Calu3 (cell line): ENCODE measurements at regions not wholly inside any gene's neighbourhood (a gene's known extent, or its start where the extent isn't known, plus 50 kb on each side); places are given as distances from the start of the nearest gene placed in this dataset.

ENCODE experiments used
- BruUV-seq: library from RNA; stranded (reverse); fragments of 400-500 nt; replicated peaks from 2 replicates; lab custom pipeline; 2021; lab: Mats Ljungman, UMichigan
- CTCF ChIA-PET: fragments of 300-600 bp; sonication (Branson Sonifier 250); formaldehyde crosslinking; loops from one replicate; lab custom pipeline; 2022; ENCODE audit warnings: antibody characterized with exemption; lab: Charles Lee
- DNase-seq: peaks from one replicate; pipeline ENCODE4 v3.0.0; 2022
- H3K27ac Mint-ChIP-seq: one replicate; pipeline ENCODE4 v1.8.0; 2022; ENCODE audit warnings: mixed read lengths; ENCODE audit not compliant: unreplicated experiment
- H3K27me3 Mint-ChIP-seq: one replicate; pipeline ENCODE4 v1.8.0; 2022; ENCODE audit warnings: mixed read lengths; ENCODE audit not compliant: unreplicated experiment
- H3K36me3 Mint-ChIP-seq: one replicate; pipeline ENCODE4 v1.8.0; 2022; ENCODE audit warnings: mild to moderate bottlenecking, moderate library complexity, mixed read lengths; ENCODE audit not compliant: insufficient read depth, unreplicated experiment
- H3K4me1 Mint-ChIP-seq: one replicate; pipeline ENCODE4 v1.8.0; 2022; ENCODE audit warnings: mild to moderate bottlenecking, low read depth, mixed read lengths; ENCODE audit not compliant: unreplicated experiment
- H3K4me3 Mint-ChIP-seq: one replicate; pipeline ENCODE4 v1.8.0; 2022; ENCODE audit warnings: mild to moderate bottlenecking, low read depth, moderate library complexity, mixed read lengths; ENCODE audit not compliant: unreplicated experiment
- H3K9me3 Mint-ChIP-seq: one replicate; pipeline ENCODE4 v1.8.0; 2022; ENCODE audit warnings: low read depth, mixed read lengths; ENCODE audit not compliant: unreplicated experiment
- CTCF ChIP-seq: fragments of 200-600 bp; IDR thresholded peaks from one replicate; pipeline ENCODE4 v1.8.0; 2022; ENCODE audit warnings: antibody characterized with exemption; ENCODE audit not compliant: unreplicated experiment
- intact Hi-C: fragments of 100-400 bp; cut with micrococcal nuclease; formaldehyde crosslinking; loops from one replicate; pipeline ENCODE4 v1.10.0; 2022; ENCODE audit not compliant: unreplicated experiment

DNA sequence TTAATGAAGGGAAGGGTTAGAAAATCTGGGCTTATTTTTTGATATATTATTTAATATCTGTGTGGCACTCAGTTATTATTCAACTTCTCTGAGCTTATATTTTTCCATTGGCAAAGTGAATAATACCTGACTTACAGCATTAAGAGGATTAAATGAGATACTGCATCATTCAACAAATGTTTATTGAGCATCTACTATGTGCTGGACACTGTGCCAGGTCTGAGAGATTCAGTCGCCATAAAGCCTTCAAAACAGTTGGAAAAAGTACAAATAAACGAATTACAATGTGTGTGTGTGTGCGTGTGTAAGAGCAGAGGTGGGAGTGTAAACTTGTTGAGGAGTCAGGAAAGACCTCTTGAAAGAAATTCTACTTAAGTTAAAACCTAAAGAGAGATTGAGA is 87.9 kb upstream of the CD53 start:
- no peak for TF ChIP-seq CTCF
- H3K4me1 Mint-ChIP-seq = no peaks in the 10 kb centered on the region
- BruUV-seq = no TSS peak
- H3K27me3 Mint-ChIP-seq = peaks cover 81% of the 10 kb centered on the region
- no peak overlapping the region for H3K4me3 Mint-ChIP-seq
- H3K9me3 Mint-ChIP-seq = no peaks in the 10 kb centered on the region
- no peaks in the 10 kb centered on the region for H3K36me3 Mint-ChIP-seq
- DNase-seq = no peak
- H3K27ac Mint-ChIP-seq = no peak overlapping the region
- intact Hi-C loops = no loop called here
- CTCF ChIA-PET = no interaction called here

DNA sequence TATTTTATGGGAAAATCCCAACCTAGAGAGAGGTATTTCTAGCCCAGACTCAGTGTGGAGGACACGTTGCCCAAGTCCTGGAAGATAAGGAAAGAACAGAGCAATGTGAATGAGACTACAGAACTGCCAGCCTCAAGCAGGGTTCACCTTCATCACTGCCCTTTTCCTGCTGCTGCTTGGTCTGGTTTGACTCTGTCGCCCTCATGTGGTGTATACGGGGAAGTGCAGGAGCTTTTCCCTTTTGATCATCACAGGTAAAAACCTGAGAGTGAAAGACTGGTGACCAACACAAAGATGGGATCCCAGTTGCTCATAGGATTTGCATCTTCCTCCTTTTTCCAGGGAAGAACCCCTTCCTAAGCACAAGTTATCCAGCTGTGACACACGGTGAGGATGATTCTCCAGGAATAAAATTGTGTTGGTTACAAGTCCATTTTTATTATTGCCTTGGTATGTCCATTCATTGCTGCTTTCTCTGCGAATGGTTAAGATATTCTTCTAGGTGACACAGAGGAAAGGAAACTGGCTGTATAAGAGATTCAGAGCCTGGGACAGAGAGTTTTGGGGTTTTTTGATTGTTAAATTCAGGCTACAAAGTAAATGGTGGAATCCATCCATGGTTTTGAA is 89.5 kb upstream of the CD53 start:
- Mint-ChIP-seq H3K9me3 (no peaks in the 10 kb centered on the region), H3K4me3 (no peak overlapping the region), H3K27ac (no peak overlapping the region), H3K27me3 (peaks cover 81% of the 10 kb centered on the region), H3K36me3 (no peaks in the 10 kb centered on the region), H3K4me1 (no peaks in the 10 kb centered on the region)
- intact Hi-C loops = loop anchor here (5.0 kb wide), 1 partner anchor 209 kb away; no protein-coding TSS in a partner anchor
- DNase-seq = peak; percentile 32
- BruUV-seq = no TSS peak
- peak; percentile 66 for TF ChIP-seq CTCF
- CTCF ChIA-PET = interaction anchor here (0.6 to 1.4 kb wide), 4 partner anchors 164 to 337 kb away, joined by 3 to 7 read pairs (median 6); no protein-coding TSS in a partner anchor

DNA sequence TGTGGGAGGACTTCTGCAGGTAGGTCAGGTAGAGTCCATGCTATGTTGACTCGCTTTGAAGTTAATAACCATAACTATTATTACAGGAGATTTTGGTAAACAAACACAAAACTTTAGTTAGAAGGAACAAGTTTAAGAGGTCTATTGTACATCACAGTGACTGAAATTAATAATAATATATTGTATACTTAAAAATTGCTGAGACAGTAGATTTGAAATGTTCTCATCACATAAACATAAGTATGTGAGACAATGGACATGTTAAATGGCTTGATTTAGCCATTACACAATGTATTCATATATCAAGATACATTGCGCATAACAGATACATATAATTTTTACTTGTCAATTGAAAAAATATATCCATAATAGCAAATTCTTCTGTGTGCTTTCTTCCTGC is 91.4 kb upstream of the CD53 start:
- DNase-seq = no peak
- H3K4me3 Mint-ChIP-seq = no peak overlapping the region
- no peak for TF ChIP-seq CTCF
- H3K4me1 Mint-ChIP-seq = no peaks in the 10 kb centered on the region
- intact Hi-C loops = loop anchor here (2.0 to 5.0 kb wide), 3 partner anchors 151 to 257 kb away; no protein-coding TSS in a partner anchor
- H3K27me3 Mint-ChIP-seq = peaks cover 71% of the 10 kb centered on the region
- no peak overlapping the region for H3K27ac Mint-ChIP-seq
- no peaks in the 10 kb centered on the region for H3K9me3 Mint-ChIP-seq
- no peaks in the 10 kb centered on the region for H3K36me3 Mint-ChIP-seq
- BruUV-seq = no TSS peak
- CTCF ChIA-PET = no interaction called here

DNA sequence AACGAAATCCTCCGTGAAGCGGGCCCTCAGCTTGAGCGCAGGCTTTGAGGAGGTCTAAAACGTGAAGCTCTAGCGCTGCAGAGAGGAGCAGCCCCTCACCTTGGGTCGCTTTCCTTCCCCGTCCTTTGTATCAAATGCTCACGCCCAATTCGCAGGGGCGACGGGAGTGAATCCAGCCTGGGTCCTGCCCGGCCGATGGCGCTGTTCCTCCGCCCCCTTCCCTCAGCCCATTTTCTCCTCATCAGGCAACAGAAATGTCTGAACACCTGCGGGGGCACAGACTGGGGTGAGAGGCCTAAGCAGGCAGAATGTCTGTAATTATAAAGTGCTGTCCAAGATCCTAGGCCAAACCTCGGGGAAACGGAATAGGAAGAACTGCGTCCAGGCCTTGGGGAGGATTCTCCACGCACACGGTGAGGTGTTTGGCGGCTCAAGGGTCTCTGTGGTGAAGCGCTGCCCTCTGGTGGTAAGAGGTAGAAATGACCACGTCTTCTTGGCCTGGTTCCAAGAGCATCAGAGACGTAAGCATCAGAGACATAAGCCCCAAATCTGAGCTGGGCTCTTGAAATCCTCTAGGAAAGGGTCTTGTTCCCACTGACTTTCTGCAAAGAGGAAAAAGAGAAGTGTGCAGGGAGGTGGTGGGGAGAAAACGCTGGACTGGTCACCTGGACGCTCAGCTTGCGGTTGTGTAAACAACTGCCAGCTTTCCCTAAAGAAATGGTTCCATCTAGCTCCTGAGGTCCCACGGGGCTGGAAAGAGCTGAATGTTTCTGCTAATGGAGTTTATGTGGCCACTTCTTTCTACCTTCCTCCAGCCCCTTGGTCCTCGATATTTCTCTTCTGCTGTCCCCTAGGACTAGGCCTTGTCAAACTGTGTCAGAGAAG is 92.1 kb upstream of the CD53 start:
- Mint-ChIP-seq H3K4me1 (no peaks in the 10 kb centered on the region), H3K27me3 (peaks cover 71% of the 10 kb centered on the region), H3K36me3 (no peaks in the 10 kb centered on the region), H3K4me3 (no peak overlapping the region), H3K27ac (no peak overlapping the region), H3K9me3 (no peaks in the 10 kb centered on the region)
- peak; percentile 55 for TF ChIP-seq CTCF
- no TSS peak for BruUV-seq
- CTCF ChIA-PET = no interaction called here
- intact Hi-C loops = loop anchor here (2.0 to 5.0 kb wide), 3 partner anchors 150 to 256 kb away; no protein-coding TSS in a partner anchor
- peak; percentile 54 for DNase-seq
